HCT116 (cell line): ENCODE measurements at regions not wholly inside any gene's neighbourhood (a gene's known extent, or its start where the extent isn't known, plus 50 kb on each side); places are given as distances from the start of the nearest gene placed in this dataset.
"Not testable (repeated sequence)": the region's sequence is repeated elsewhere in the genome, so short reads cannot be mapped to it uniquely, and the experiment has no call there.

Experiments used
- ATAC-seq: fragments of 200-7000 bp; cut with Tn5 transposase; 2 replicates; pipeline ENCODE4 v1.9.1; 2020; ENCODE audit warnings: mild to moderate bottlenecking, moderate library complexity
- BruUV-seq: library from RNA; stranded (reverse); fragments of 400-500 nt; replicated peaks from 2 replicates; lab custom pipeline; 2021; lab: Mats Ljungman, UMichigan
- CTCF ChIA-PET: fragments of 300-600 bp; sonication (Branson Sonifier 250); formaldehyde crosslinking; loops from one replicate; lab custom pipeline; 2021; ENCODE audit warnings: antibody characterized with exemption; lab: Charles Lee
- POLR2A ChIA-PET: fragments of 300-600, 350-600 bp; sonication (Branson Sonifier 250); formaldehyde crosslinking; loops from one replicate; lab custom pipeline; 2021; ENCODE audit warnings: antibody characterized with exemption; lab: Charles Lee
- RAD21 ChIA-PET, 2 experiments: fragments of 300-600 bp; sonication (Branson Sonifier 250); formaldehyde crosslinking; loops; one replicate each; lab custom pipeline; 2023; ENCODE audit warnings: low total read pairs in 2 of 2; ENCODE audit not compliant: uncharacterized antibody in 2 of 2, unreplicated experiment in 2 of 2, low non-redundant PET in 1 of 2; lab: Charles Lee
- DNase-seq: peaks from one replicate; pipeline ENCODE4 v3.0.0-alpha.2; 2010; ENCODE audit warnings: low read depth, low spot score
- H2AFZ ChIP-seq: fragments of 200-600 bp; shearing (Covaris generic), sonication (generic); 2 replicates; pipeline ENCODE4 v1.6.1; 2017; ENCODE audit warnings: low read depth, mixed run types, mixed read lengths, antibody characterized with exemption, low read length; ENCODE audit not compliant: poor library complexity, severe bottlenecking
- H3K27ac ChIP-seq: 2 replicates; pipeline ENCODE4 v1.5.1; 2012; ENCODE audit warnings: low read depth, low read length
- H3K27me3 ChIP-seq: fragments of 200-600 bp; sonication (generic); 2 replicates; pipeline ENCODE4 v1.6.1; 2016; ENCODE audit warnings: mixed run types, low read length, mixed read lengths; ENCODE audit not compliant: insufficient read depth
- H3K36me3 ChIP-seq, 2 experiments: fragments of 200-500 bp in 1 of 2; fragments of 200-600 bp in 1 of 2; sonication (Bioruptor generic) in 1 of 2; sonication (generic) in 1 of 2; 2 replicates each; pipeline versions ENCODE4 v1.5.1 to v1.6.1; 2014 to 2016; ENCODE audit warnings: low read length in 2 of 2, inconsistent platforms in 1 of 2, mixed read lengths in 1 of 2, mixed run types in 1 of 2; ENCODE audit not compliant: insufficient read depth in 2 of 2, control insufficient read depth in 1 of 2
- H3K4me1 ChIP-seq, 2 experiments: fragments of 200-600 bp in 1 of 2; sonication (generic) in 1 of 2; 2 replicates each; pipeline versions ENCODE4 v1.5.1 to v1.6.1; 2012 to 2017; ENCODE audit warnings: low read length in 2 of 2, inconsistent platforms in 1 of 2, mild to moderate bottlenecking in 1 of 2, mixed read lengths in 1 of 2, mixed run types in 1 of 2, moderate library complexity in 1 of 2; ENCODE audit not compliant: insufficient read depth in 2 of 2, control insufficient read depth in 1 of 2
- H3K4me2 ChIP-seq: fragments of 200-600 bp; sonication (generic); 2 replicates; pipeline ENCODE4 v1.6.1; 2017; ENCODE audit warnings: mixed run types, low read length, mixed read lengths
- H3K4me3 ChIP-seq, 2 experiments: fragments of 200-600 bp in 1 of 2; sonication (generic) in 1 of 2; replicated peaks in 1 of 2; 2 replicates each; pipeline ENCODE4 v1.5.1; 2011 to 2016; ENCODE audit warnings: low read length in 2 of 2, control low read depth in 1 of 2, low read depth in 1 of 2, mild to moderate bottlenecking in 1 of 2, mixed read lengths in 1 of 2, mixed run types in 1 of 2
- H3K79me2 ChIP-seq: fragments of 200-600 bp; sonication (generic); 2 replicates; pipeline ENCODE4 v1.6.1; 2017; ENCODE audit warnings: mild to moderate bottlenecking, mixed run types, low read length, moderate library complexity, mixed read lengths; ENCODE audit not compliant: insufficient read depth
- H3K9ac ChIP-seq: fragments of 200-600 bp; sonication (generic); 2 replicates; pipeline ENCODE4 v1.6.1; 2016; ENCODE audit warnings: low read length, mixed read lengths
- H3K9me2 ChIP-seq: fragments of 200-600 bp; sonication (generic), shearing (Covaris generic); 2 replicates; pipeline ENCODE4 v1.6.1; 2017; ENCODE audit warnings: mixed run types, mild to moderate bottlenecking, moderate library complexity; ENCODE audit not compliant: insufficient read depth
- H3K9me3 ChIP-seq, 2 experiments: fragments of 200-500 bp in 1 of 2; fragments of 200-600 bp in 1 of 2; sonication (Bioruptor generic) in 1 of 2; sonication (generic) in 1 of 2; 2 replicates each; pipeline ENCODE4 v1.6.1; 2014 to 2017; ENCODE audit warnings: low read length in 2 of 2, mixed read lengths in 2 of 2, inconsistent platforms in 1 of 2, low read depth in 1 of 2, mild to moderate bottlenecking in 1 of 2, mixed run types in 1 of 2, moderate library complexity in 1 of 2; ENCODE audit not compliant: control insufficient read depth in 1 of 2, insufficient read depth in 1 of 2
- H4K20me1 ChIP-seq: fragments of 200-600 bp; sonication (generic), shearing (Covaris generic); 2 replicates; pipeline ENCODE4 v1.6.1; 2017; ENCODE audit warnings: mixed run types, mild to moderate bottlenecking, moderate library complexity; ENCODE audit not compliant: insufficient read depth
- ATF3 ChIP-seq: IDR thresholded peaks from 2 replicates; pipeline ENCODE4 v1.6.1; 2012
- EGR1 ChIP-seq: IDR thresholded peaks from 2 replicates; pipeline ENCODE4 v1.6.1; 2012; ENCODE audit warnings: low read depth
- ELF1 ChIP-seq: IDR thresholded peaks from 2 replicates; pipeline ENCODE4 v1.6.1; 2012; ENCODE audit warnings: low read depth, borderline replicate concordance
- EZH2 ChIP-seq: fragments of 200-600 bp; sonication (generic); IDR thresholded peaks from 2 replicates; pipeline ENCODE4 v1.6.1; 2017; ENCODE audit warnings: antibody characterized with exemption, mixed run types
- FOSL1 ChIP-seq: IDR thresholded peaks from 2 replicates; pipeline ENCODE4 v1.6.1; 2012; ENCODE audit warnings: low read depth
- JUND ChIP-seq: IDR thresholded peaks from 2 replicates; pipeline ENCODE4 v1.6.1; 2012
- POLR2A ChIP-seq: IDR thresholded peaks from 2 replicates; pipeline ENCODE4 v1.7.0; 2011; ENCODE audit warnings: borderline replicate concordance; ENCODE audit not compliant: insufficient read depth, insufficient read length; ENCODE audit errors: extremely low read depth
- RAD21 ChIP-seq: IDR thresholded peaks from 2 replicates; pipeline ENCODE4 v1.6.1; 2012; ENCODE audit warnings: low read depth, mild to moderate bottlenecking
- REST ChIP-seq: IDR thresholded peaks from 2 replicates; pipeline ENCODE4 v1.6.1; 2012; ENCODE audit warnings: low read depth
- SRF ChIP-seq: IDR thresholded peaks from 2 replicates; pipeline ENCODE4 v1.6.1; 2012; ENCODE audit warnings: low read depth
- TCF7L2 ChIP-seq: IDR thresholded peaks from 2 replicates; pipeline ENCODE4 v1.7.0; 2011; ENCODE audit warnings: borderline replicate concordance, inconsistent platforms; ENCODE audit not compliant: insufficient read depth, insufficient read length; ENCODE audit errors: extremely low read depth
- ZBTB33 ChIP-seq: IDR thresholded peaks from 2 replicates; pipeline ENCODE4 v1.6.1; 2011; ENCODE audit warnings: mild to moderate bottlenecking, low read length, moderate library complexity; ENCODE audit not compliant: insufficient replicate concordance; ENCODE audit errors: extremely low read depth
- ZNF274 ChIP-seq: fragments of 200-500 bp; sonication (Bioruptor generic); IDR thresholded peaks from 2 replicates; pipeline ENCODE4 v1.6.1; 2014; ENCODE audit warnings: mild to moderate bottlenecking, low read depth, low read length, inconsistent platforms
- intact Hi-C: fragments of 100-400 bp; cut with micrococcal nuclease; formaldehyde crosslinking; loops from 2 replicates; pipeline ENCODE4 v1.10.0; 2022

- H3K4me1 ChIP-seq = peaks cover 0 to 14% of the 10 kb centered on the region in 2 experiments; a peak in 2 of 4 replicates
- DNase-seq, H2AFZ ChIP-seq, intact Hi-C loops, POLR2A ChIA-PET, H3K9me2 ChIP-seq, ATAC-seq, H3K4me2 ChIP-seq, H3K9ac ChIP-seq, BruUV-seq, H4K20me1 ChIP-seq, RAD21 ChIA-PET, H3K36me3 ChIP-seq, H3K9me3 ChIP-seq, CTCF ChIA-PET, H3K27ac ChIP-seq, H3K4me3 ChIP-seq, H3K79me2 ChIP-seq: not testable (repeated sequence)
- 0 out of 2 replicates have a peak, but pooled peaks have one; percentile 11 for TF ChIP-seq RAD21
- H3K27me3 ChIP-seq = peaks cover 31% of the 10 kb centered on the region
Observed at GRCh38 chr20:48485153-48485552, 342.6 kb downstream of the PREX1 start.

GRCh38 chr20:48483334-48484066 is 344.3 kb downstream of the PREX1 start:
- Histone ChIP-seq H3K27ac (no peak overlapping the region), H2AFZ (no peak overlapping the region), H3K9ac (no peak overlapping the region), H4K20me1 (no peaks in the 10 kb centered on the region), H3K9me3 (no peaks in the 10 kb centered on the region), H3K36me3 (no peaks in the 10 kb centered on the region), H3K79me2 (no peaks in the 10 kb centered on the region), H3K9me2 (no peaks in the 10 kb centered on the region), H3K4me3 (no peak overlapping the region), H3K27me3 (peaks cover 48% of the 10 kb centered on the region), H3K4me2 (no peak overlapping the region), H3K4me1 (peaks cover 0 to 8% of the 10 kb centered on the region in 2 experiments; a peak in 2 of 4 replicates)
- ChIA-PET POLR2A (no interaction called here), RAD21 (no interaction called here), CTCF (no interaction called here)
- intact Hi-C loops = no loop called here
- TF ChIP-seq EGR1 (no peak), ATF3 (no peak), EZH2 (no peak), REST (no peak), SRF (no peak), ZBTB33 (no peak), JUND (no peak), ELF1 (no peak), RAD21 (no peak), TCF7L2 (no peak), ZNF274 (no peak), POLR2A (no peak), FOSL1 (no peak)
- ATAC-seq = no peak
- BruUV-seq = no TSS peak
- no peak for DNase-seq
